HFFc6 (cell line): ENCODE measurements at regions not wholly inside any gene's neighbourhood (a gene's known extent, or its start where the extent isn't known, plus 50 kb on each side); places are given as distances from the start of the nearest gene placed in this dataset. TPM values are rescaled to one million over a fixed set of nuclear protein-coding genes. Genes with fewer than 3 reads are reported as not detected.

Experiments
- DNase-seq: peaks from one replicate; pipeline ENCODE4 v3.0.0-alpha.2; 2018
- H3K27ac Mint-ChIP-seq: 2 replicates; pipeline ENCODE4 v1.8.0; 2020; ENCODE audit warnings: mild to moderate bottlenecking, mixed read lengths
- H3K27me3 Mint-ChIP-seq: 2 replicates; pipeline ENCODE4 v1.8.0; 2021; ENCODE audit warnings: mild to moderate bottlenecking, moderate library complexity, mixed read lengths; ENCODE audit not compliant: insufficient read depth
- H3K36me3 Mint-ChIP-seq: 2 replicates; pipeline ENCODE4 v1.8.0; 2021; ENCODE audit warnings: low read depth, mixed read lengths
- H3K4me1 Mint-ChIP-seq: 2 replicates; pipeline ENCODE4 v1.8.0; 2020; ENCODE audit warnings: low read depth, mixed read lengths
- H3K4me3 Mint-ChIP-seq: 2 replicates; pipeline ENCODE4 v1.8.0; 2020; ENCODE audit warnings: mild to moderate bottlenecking, moderate library complexity, mixed read lengths
- H3K9me3 Mint-ChIP-seq: 2 replicates; pipeline ENCODE4 v1.8.0; 2020; ENCODE audit warnings: mild to moderate bottlenecking, mixed read lengths
- microRNA-seq: library from miRNA; unstranded; fragments of <30 nt; microRNA quantifications from one replicate; pipeline ENCODE4, GENCODE V29; 2019
- TF ChIP-seq, protein P1 (sequence below): fragments of 200-600 bp; sonication (generic); IDR thresholded peaks from 2 replicates; pipeline ENCODE4 v1.5.0; 2021; ENCODE audit warnings: antibody characterized with exemption, mild to moderate bottlenecking

DNA sequence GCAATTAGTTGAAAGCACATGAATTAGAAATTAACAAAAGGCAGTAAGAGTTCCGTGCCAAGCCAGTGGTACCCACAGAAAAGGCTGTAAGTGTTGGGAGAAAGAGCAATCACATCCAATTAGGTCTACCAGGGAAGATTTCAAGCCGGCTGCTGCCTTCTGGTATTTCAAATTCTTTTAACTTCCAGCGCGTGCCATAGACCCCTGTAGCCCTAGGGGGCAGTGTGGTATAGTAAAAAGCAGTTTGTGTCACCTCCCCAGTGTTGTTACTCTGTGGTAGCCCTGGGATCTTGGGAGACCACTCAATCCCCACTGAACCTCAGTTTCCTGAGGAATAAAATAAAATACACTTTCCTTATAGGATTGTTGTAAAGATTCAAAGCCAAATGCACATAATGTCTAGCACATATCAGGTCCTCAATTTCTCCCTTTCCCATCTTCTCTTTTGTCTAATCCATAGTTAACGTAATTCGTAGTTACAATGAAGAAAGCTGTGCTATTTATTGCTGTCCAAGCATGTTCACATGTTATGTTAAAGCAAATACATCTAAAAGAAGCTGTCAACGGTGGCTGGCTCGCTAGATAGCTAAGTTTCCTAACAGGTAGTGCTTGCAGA lies 230.2 kb downstream of the TDRD3 start:
- Mint-ChIP-seq H3K27me3 (peaks cover 7% of the 10 kb centered on the region), H3K4me1 (no peaks in the 10 kb centered on the region), H3K9me3 (no peaks in the 10 kb centered on the region), H3K36me3 (no peaks in the 10 kb centered on the region), H3K4me3 (no peak overlapping the region), H3K27ac (no peak overlapping the region)
- TF ChIP-seq, protein P1, sequence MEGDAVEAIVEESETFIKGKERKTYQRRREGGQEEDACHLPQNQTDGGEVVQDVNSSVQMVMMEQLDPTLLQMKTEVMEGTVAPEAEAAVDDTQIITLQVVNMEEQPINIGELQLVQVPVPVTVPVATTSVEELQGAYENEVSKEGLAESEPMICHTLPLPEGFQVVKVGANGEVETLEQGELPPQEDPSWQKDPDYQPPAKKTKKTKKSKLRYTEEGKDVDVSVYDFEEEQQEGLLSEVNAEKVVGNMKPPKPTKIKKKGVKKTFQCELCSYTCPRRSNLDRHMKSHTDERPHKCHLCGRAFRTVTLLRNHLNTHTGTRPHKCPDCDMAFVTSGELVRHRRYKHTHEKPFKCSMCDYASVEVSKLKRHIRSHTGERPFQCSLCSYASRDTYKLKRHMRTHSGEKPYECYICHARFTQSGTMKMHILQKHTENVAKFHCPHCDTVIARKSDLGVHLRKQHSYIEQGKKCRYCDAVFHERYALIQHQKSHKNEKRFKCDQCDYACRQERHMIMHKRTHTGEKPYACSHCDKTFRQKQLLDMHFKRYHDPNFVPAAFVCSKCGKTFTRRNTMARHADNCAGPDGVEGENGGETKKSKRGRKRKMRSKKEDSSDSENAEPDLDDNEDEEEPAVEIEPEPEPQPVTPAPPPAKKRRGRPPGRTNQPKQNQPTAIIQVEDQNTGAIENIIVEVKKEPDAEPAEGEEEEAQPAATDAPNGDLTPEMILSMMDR: peak; percentile 79
- peak; percentile 15 for DNase-seq

Small RNA genes lying in the stretch of these regions (microRNA-seq; reads per million reads assigned to microRNA genes)
- gene MIR3169: not detected
